Endothelial cell of umbilical vein (primary cell): ENCODE measurements at regions not wholly inside any gene's neighbourhood (a gene's known extent, or its start where the extent isn't known, plus 50 kb on each side); places are given as distances from the start of the nearest gene placed in this dataset.

Experiments
- BruUV-seq: library from RNA; stranded (reverse); fragments of 400-500 nt; replicated peaks from 2 replicates; lab custom pipeline; 2021; lab: Mats Ljungman, UMichigan
- CTCF ChIA-PET: fragments of 300-600, 350-600 bp; sonication (Branson Sonifier 250); formaldehyde crosslinking; loops from one replicate; lab custom pipeline; 2021; ENCODE audit warnings: antibody characterized with exemption, inconsistent platforms; lab: Charles Lee
- POLR2A ChIA-PET: fragments of 300-600, 350-600 bp; sonication (Branson Sonifier 250); formaldehyde crosslinking; loops from one replicate; lab custom pipeline; 2021; ENCODE audit warnings: antibody characterized with exemption, inconsistent platforms; lab: Charles Lee
- DNase-seq: peaks from one replicate; pipeline ENCODE4 v3.0.0-alpha.2; 2011; ENCODE audit warnings: low read depth, low spot score
- FAIRE-seq: peaks from 2 replicates; lab custom pipeline; 2011; peaks lifted over from hg19 to GRCh38; lab: Jason Lieb, UNC
- H2AFZ ChIP-seq: 2 replicates; pipeline ENCODE4 v1.6.0; 2012; ENCODE audit warnings: low read depth, low read length, control low read depth, inconsistent platforms
- H3K27ac ChIP-seq: 2 replicates; pipeline ENCODE4 v1.5.1; 2011; ENCODE audit warnings: low read depth, mild to moderate bottlenecking, control low read depth, low read length, moderate library complexity; ENCODE audit not compliant: insufficient read depth
- H3K27me3 ChIP-seq, 2 experiments: 2 replicates each; pipeline versions ENCODE4 v1.6.0 to v1.6.1; 2011; ENCODE audit warnings: low read length in 2 of 2, mixed read lengths in 1 of 2; ENCODE audit not compliant: control insufficient read depth in 2 of 2, insufficient read depth in 2 of 2
- H3K36me3 ChIP-seq, 2 experiments: 2 replicates in 1 of 2; 3 replicates in 1 of 2; pipeline ENCODE4 v1.5.1; 2011; ENCODE audit warnings: low read length in 2 of 2, mild to moderate bottlenecking in 1 of 2, moderate library complexity in 1 of 2; ENCODE audit not compliant: control insufficient read depth in 2 of 2, insufficient read depth in 2 of 2; ENCODE audit errors: extremely low read depth in 1 of 2
- H3K4me1 ChIP-seq: 3 replicates; pipeline ENCODE4 v1.5.1; 2011; ENCODE audit warnings: mild to moderate bottlenecking, low read length; ENCODE audit not compliant: control insufficient read depth, insufficient read depth; ENCODE audit errors: extremely low read depth
- H3K4me2 ChIP-seq: 2 replicates; pipeline ENCODE4 v1.6.1; 2011; ENCODE audit warnings: low read length, control low read depth, mixed read lengths; ENCODE audit not compliant: insufficient read depth
- H3K4me3 ChIP-seq, 3 experiments: fragments of 200-600 bp in 1 of 3; sonication (generic), shearing (Covaris generic) in 1 of 3; replicated peaks in 1 of 3; 2 replicates each; pipeline ENCODE4 v1.5.1; 2011 to 2016; ENCODE audit warnings: control low read depth in 3 of 3, low read length in 3 of 3, mild to moderate bottlenecking in 2 of 3, inconsistent platforms in 1 of 3, low read depth in 1 of 3, moderate library complexity in 1 of 3; ENCODE audit not compliant: insufficient read depth in 1 of 3
- H3K79me2 ChIP-seq: 2 replicates; pipeline ENCODE4 v1.6.0; 2012; ENCODE audit warnings: low read length, inconsistent platforms; ENCODE audit not compliant: control insufficient read depth, insufficient read depth
- H3K9ac ChIP-seq: replicated peaks from 2 replicates; pipeline ENCODE3; 2011; ENCODE audit warnings: low read length, control low read depth; ENCODE audit not compliant: insufficient read depth; ENCODE audit errors: extremely low read depth
- H3K9me1 ChIP-seq: replicated peaks from 3 replicates; pipeline ENCODE4 v1.6.0; 2011; ENCODE audit warnings: mild to moderate bottlenecking, low read length; ENCODE audit not compliant: control insufficient read depth, insufficient read depth; ENCODE audit errors: extremely low read depth
- H3K9me3 ChIP-seq: replicated peaks from 2 replicates; pipeline ENCODE4 v1.5.1; 2012; ENCODE audit warnings: low read length, inconsistent platforms; ENCODE audit not compliant: control insufficient read depth, insufficient read depth
- H4K20me1 ChIP-seq: replicated peaks from 2 replicates; pipeline ENCODE3; 2011; ENCODE audit warnings: mild to moderate bottlenecking, low read length; ENCODE audit not compliant: control insufficient read depth, insufficient read depth; ENCODE audit errors: extremely low read depth
- CTCF ChIP-seq, 2 donors: IDR thresholded peaks; 1 replicate in 1 of 2; 2 replicates in 1 of 2; pipeline ENCODE4 v1.5.1; 2011; ENCODE audit warnings: low read length in 2 of 2, mild to moderate bottlenecking in 2 of 2, moderate library complexity in 2 of 2, control low read depth in 1 of 2, inconsistent platforms in 1 of 2, low read depth in 1 of 2; ENCODE audit not compliant: insufficient read depth in 1 of 2; ENCODE audit errors: extremely low read depth in 1 of 2
- EZH2 ChIP-seq: IDR thresholded peaks from 2 replicates; pipeline ENCODE4 v1.6.1; 2012; ENCODE audit warnings: borderline replicate concordance, low read depth, mild to moderate bottlenecking, moderate library complexity, low read length, inconsistent platforms; ENCODE audit not compliant: severe bottlenecking
- FOS ChIP-seq: IDR thresholded peaks from 2 replicates; pipeline ENCODE4 v1.6.1; 2011; ENCODE audit warnings: mild to moderate bottlenecking, low read length, moderate library complexity, borderline replicate concordance; ENCODE audit not compliant: insufficient read depth
- JUN ChIP-seq: IDR thresholded peaks from 2 replicates; pipeline ENCODE4 v1.6.1; 2011; ENCODE audit warnings: borderline replicate concordance, low read depth; ENCODE audit not compliant: insufficient read length, insufficient read depth
- MAX ChIP-seq: IDR thresholded peaks from 2 replicates; pipeline ENCODE4 v1.6.1; 2011; ENCODE audit not compliant: insufficient read depth, insufficient read length
- POLR2AphosphoS5 ChIP-seq: IDR thresholded peaks from 2 replicates; pipeline ENCODE4 v1.6.1; 2012; ENCODE audit warnings: low read depth, mild to moderate bottlenecking, control low read depth, low read length, moderate library complexity; ENCODE audit not compliant: insufficient read depth
- dilution Hi-C: fragments of 300-500 bp; cut with MboI; formaldehyde crosslinking; loops from one replicate; pipeline ENCODE4 v1.15.0; 2019; ENCODE audit warnings: low sequenced_read_pairs; ENCODE audit not compliant: extremely low pct_ligation_motif_present
- intact Hi-C: fragments of 100-400 bp; cut with micrococcal nuclease; formaldehyde crosslinking; loops from one replicate; pipeline ENCODE4 v1.10.0; 2022

- CTCF ChIA-PET = no interaction called here
- Histone ChIP-seq H3K27ac (no peak overlapping the region), H3K4me3 (no peak overlapping the region), H2AFZ (no peak overlapping the region), H3K36me3 (no peaks in the 10 kb centered on the region), H4K20me1 (no peaks in the 10 kb centered on the region), H3K9me1 (no peaks in the 10 kb centered on the region), H3K79me2 (no peaks in the 10 kb centered on the region), H3K9me3 (no peaks in the 10 kb centered on the region), H3K27me3 (no peaks in the 10 kb centered on the region), H3K9ac (no peak overlapping the region), H3K4me1 (no peaks in the 10 kb centered on the region), H3K4me2 (no peak overlapping the region)
- intact Hi-C loops (no loop called here), dilution Hi-C loops (no loop called here)
- no TSS peak for BruUV-seq
- DNase-seq (no peak), FAIRE-seq (no peak)
- POLR2A ChIA-PET = no interaction called here
- no peak for TF ChIP-seq POLR2AphosphoS5
- TF ChIP-seq FOS = no peak
- no peak for TF ChIP-seq CTCF (IDR thresholded peaks at IDR 0.05; ENCODE audit: extremely low read depth in 1 of 2, insufficient read depth in 1 of 2, low read depth in 1 of 2, low read length in 2 of 2)
- TF ChIP-seq MAX = no peak
- no peak for TF ChIP-seq EZH2
- no peak for TF ChIP-seq JUN
Observed at GRCh38 chrX:122910697-122911096, 273.4 kb upstream of the GRIA3 start.
